SH-SY5Y (cell line): ENCODE measurements at regions not wholly inside any gene's neighbourhood (a gene's known extent, or its start where the extent isn't known, plus 50 kb on each side); places are given as distances from the start of the nearest gene placed in this dataset.

Source experiments
- GATA2 ChIP-seq: IDR thresholded peaks from 2 replicates; pipeline ENCODE4 v1.6.1; 2011; ENCODE audit warnings: mild to moderate bottlenecking, low read depth, low read length
- GATA3 ChIP-seq: IDR thresholded peaks from 2 replicates; pipeline ENCODE4 v1.6.1; 2011; ENCODE audit warnings: low read depth, mild to moderate bottlenecking, low read length, moderate library complexity

GRCh38 chr4:180169966-180170365 lies 2073.2 kb upstream of the TENM3 start:
- TF ChIP-seq GATA2 (no peak), GATA3 (no peak)

- no peak for TF ChIP-seq GATA2
- no peak for TF ChIP-seq GATA3
Observed at GRCh38 chr4:180179146-180179545, 2064.1 kb upstream of the TENM3 start.

DNA sequence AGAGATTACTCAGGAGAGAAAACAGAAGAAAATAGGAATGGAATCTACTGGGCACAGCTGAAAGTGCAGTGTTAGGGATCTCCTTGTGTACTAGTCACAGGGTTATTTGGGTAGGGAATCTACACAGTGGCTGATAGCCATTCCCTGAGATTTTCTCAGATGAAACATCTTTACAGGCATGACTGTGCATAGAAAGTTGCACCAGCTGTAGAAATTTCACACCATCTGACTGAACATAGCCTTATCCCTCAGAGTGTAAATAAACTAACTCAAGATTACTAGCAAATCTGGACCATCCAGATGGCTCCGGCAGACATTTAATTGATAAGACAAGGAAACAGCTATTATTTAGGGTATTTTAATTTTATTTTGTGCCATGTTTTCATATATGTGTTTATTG lies 2053.5 kb upstream of the TENM3 start:
- no peak for TF ChIP-seq GATA3
- TF ChIP-seq GATA2, result no peak

GRCh38 chr4:180190382-180190781 lies 2052.8 kb upstream of the TENM3 start:
- TF ChIP-seq GATA3 (no peak), GATA2 (no peak)

DNA sequence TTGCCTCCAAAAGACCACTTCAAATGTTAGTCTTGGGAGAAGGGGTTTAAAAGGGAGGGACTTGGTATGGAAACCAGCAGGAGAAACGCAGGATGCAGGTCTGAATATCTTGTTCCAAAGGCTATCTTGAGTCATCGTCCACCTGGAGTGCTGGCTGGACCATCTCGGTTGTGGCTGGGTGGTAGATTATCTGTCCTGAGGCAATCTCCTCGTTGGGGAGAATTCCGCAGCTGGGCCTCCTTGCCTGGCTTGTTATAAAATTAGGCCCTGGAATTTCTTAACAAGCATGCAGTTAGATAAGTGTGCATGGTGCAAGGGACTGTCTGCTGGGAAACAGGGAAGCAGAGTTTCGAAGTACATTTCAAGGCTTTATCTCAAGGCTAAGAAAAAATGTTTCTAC lies 2045.7 kb upstream of the TENM3 start:
- TF ChIP-seq GATA2 (no peak), GATA3 (no peak)

- TF ChIP-seq GATA2, result no peak
- no peak for TF ChIP-seq GATA3
Observed at GRCh38 chr4:180203349-180203748, 2039.9 kb upstream of the TENM3 start.

GRCh38 chr4:180205276-180205675 lies 2037.9 kb upstream of the TENM3 start:
- TF ChIP-seq GATA2 (no peak), GATA3 (no peak)

- TF ChIP-seq GATA3 (no peak), GATA2 (no peak)
Observed at GRCh38 chr4:180207921-180208320, 2035.3 kb upstream of the TENM3 start.

DNA sequence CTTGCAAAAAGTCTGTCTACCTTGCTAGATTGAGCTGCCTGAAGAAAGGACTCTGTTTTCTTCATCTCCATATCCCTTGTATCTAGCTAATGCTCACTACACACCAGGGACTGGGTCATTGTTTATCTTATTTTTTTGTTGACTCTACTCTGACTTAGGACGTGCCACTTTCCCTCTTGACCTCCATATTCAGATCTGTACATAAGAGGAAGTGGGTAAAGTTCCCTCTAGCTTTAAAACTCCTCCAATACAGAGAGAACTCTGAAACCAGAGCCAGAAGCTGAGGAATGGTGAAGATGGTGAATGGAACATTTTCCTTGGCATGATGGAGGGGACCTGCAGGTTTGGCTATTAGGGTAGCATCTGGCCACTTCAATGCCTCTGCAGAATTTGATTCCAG lies 2026.1 kb upstream of the TENM3 start:
- TF ChIP-seq GATA2, result no peak
- no peak for TF ChIP-seq GATA3

- TF ChIP-seq GATA3 (no peak), GATA2 (no peak)
Observed at GRCh38 chr4:180219080-180219479, 2024.1 kb upstream of the TENM3 start.

DNA sequence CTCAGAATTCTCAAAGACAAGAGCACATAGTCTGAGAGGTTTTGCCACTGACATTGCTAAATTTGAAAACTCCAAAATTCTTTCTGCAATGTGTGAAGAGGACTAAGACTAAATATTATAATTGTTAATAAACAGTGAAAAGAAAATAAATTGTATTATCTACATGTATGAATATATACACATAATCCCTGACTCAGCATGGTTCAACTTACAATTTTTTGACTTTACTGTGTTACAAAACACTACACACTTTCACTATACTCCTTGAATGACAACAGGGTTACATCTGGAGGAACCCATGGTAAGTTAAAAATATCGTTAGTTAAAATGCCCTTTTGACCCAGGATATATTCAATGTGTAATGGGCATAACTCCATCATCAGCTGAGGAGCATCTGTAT lies 2017.2 kb upstream of the TENM3 start:
- TF ChIP-seq GATA2 (no peak), GATA3 (no peak)

- TF ChIP-seq GATA3, result no peak
- TF ChIP-seq GATA2, result no peak
Observed at GRCh38 chr4:180234730-180235129, 2008.5 kb upstream of the TENM3 start.

GRCh38 chr4:180240670-180241069 lies 2002.5 kb upstream of the TENM3 start:
- no peak for TF ChIP-seq GATA2
- TF ChIP-seq GATA3, result no peak

DNA sequence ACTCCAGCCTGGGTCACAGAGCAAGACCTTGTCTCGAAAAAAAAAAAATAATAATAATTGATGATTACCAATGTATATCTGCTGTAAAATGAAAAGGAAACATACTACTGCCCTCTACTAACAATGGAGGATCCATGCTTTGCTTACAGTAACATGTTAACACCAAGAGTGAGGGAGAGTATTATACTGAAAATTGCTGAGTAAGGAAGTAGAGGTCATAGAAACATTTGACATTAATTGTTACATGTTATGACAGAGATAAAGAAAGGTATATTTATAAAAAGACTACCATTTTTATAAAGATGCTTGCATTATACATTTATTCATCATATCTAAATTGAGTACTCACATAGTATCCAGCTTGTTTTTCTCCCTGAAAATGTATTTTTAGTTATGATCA lies 1989.8 kb upstream of the TENM3 start:
- TF ChIP-seq GATA3, result no peak

DNA sequence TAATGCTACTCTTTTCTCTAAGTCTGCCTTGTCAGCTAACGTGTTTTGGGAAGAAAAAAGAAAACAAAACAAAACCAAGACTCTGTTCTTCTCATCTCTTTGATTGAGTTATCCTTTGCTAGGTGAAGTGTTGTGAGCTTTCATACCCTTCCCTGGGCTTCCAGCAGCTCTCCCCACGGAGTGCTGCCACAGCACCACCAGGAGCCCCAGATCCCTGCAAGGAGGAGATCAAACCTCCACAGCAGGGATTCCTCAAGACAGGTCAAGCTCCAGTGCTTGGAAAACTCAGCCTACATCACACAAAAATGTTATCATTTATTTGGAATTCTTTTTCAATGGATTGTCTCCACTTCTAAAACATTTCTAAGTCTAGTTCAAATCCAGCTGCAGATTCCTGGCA lies 1981.9 kb upstream of the TENM3 start:
- TF ChIP-seq GATA3, result no peak
- no peak for TF ChIP-seq GATA2

DNA sequence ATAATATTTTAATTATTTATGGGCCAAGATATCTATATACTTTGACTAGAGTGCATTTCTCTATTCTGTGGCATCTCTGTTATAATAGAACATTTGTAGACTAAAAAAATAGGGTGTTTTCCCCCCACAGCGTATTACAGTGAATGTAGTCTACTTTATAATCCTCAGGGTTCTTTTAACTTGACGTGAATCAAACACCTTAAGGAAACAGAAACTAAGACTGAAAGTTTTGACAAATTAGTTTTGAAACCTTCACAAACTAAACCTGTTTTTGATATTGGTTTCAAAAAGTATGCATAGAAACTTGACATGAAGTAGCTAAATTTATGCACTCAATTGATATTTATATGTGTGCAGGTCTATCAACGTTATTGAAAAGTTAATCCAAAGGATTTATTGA lies 1963.1 kb upstream of the TENM3 start:
- TF ChIP-seq GATA3 (no peak), GATA2 (no peak)
